ENCODE measurements at regions not wholly inside any gene's neighbourhood (a gene's known extent, or its start where the extent isn't known, plus 50 kb on each side); places are given as distances from the start of the nearest gene placed in this dataset.

- Histone ChIP-seq H3K4me3 (no peak overlapping the region), H3K27me3 (no peaks in the 10 kb centered on the region), H3K4me1 (no peaks in the 10 kb centered on the region), H3K27ac (no peak overlapping the region), H3K36me3 (no peaks in the 10 kb centered on the region), H3K9me3 (no peaks in the 10 kb centered on the region)
- DNase-seq = no peak
- no peak for TF ChIP-seq CTCF (IDR thresholded peaks at IDR 0.05)
- no peak for TF ChIP-seq POLR2A (IDR thresholded peaks at IDR 0.05)
- intact Hi-C loops (cut with DNase I) = no loop called here
- WGBS (ENCODE audit: insufficient coverage, low coverage, low lambda C conversion rate, missing lambda C conversion rate) = 25% methylated on average over 2 of the region's 2 CpGs
- ATAC-seq = no peak
Observed at GRCh38 chr13:39803156-39803555, 147.7 kb downstream of the COG6 start.

- TF ChIP-seq CTCF (IDR thresholded peaks at IDR 0.05) = no peak
- TF ChIP-seq POLR2A (IDR thresholded peaks at IDR 0.05) = no peak
- no peak for ATAC-seq
- no peak overlapping the region for H3K4me3 ChIP-seq
- no peak overlapping the region for H3K27ac ChIP-seq
- no peaks in the 10 kb centered on the region for H3K9me3 ChIP-seq
- intact Hi-C loops (cut with DNase I) = no loop called here
- H3K36me3 ChIP-seq = no peaks in the 10 kb centered on the region
- no peaks in the 10 kb centered on the region for H3K4me1 ChIP-seq
- DNase-seq = no peak
- no peaks in the 10 kb centered on the region for H3K27me3 ChIP-seq
- WGBS (ENCODE audit: insufficient coverage, low coverage, low lambda C conversion rate, missing lambda C conversion rate) = 100% methylated on average over 1 of the region's 1 CpG
Observed at GRCh38 chr13:39803851-39804250, 148.4 kb downstream of the COG6 start.

- no peak for TF ChIP-seq CTCF (IDR thresholded peaks at IDR 0.05)
- no peak for TF ChIP-seq POLR2A (IDR thresholded peaks at IDR 0.05)
- intact Hi-C loops (cut with DNase I) = no loop called here
- H3K27me3 ChIP-seq = no peaks in the 10 kb centered on the region
- no peak overlapping the region for H3K27ac ChIP-seq
- no peaks in the 10 kb centered on the region for H3K9me3 ChIP-seq
- H3K4me3 ChIP-seq = no peak overlapping the region
- no peak for DNase-seq
- H3K36me3 ChIP-seq = no peaks in the 10 kb centered on the region
- WGBS (ENCODE audit: insufficient coverage, low coverage, low lambda C conversion rate, missing lambda C conversion rate) = 69% methylated on average over 5 of the region's 5 CpGs
- no peak for ATAC-seq
- no peaks in the 10 kb centered on the region for H3K4me1 ChIP-seq
Observed at GRCh38 chr13:39804332-39805210, 149.1 kb downstream of the COG6 start.

- Histone ChIP-seq H3K4me3 (no peak overlapping the region), H3K27me3 (no peaks in the 10 kb centered on the region), H3K27ac (no peak overlapping the region), H3K4me1 (no peaks in the 10 kb centered on the region), H3K36me3 (no peaks in the 10 kb centered on the region), H3K9me3 (no peaks in the 10 kb centered on the region)
- DNase-seq = no peak
- intact Hi-C loops (cut with DNase I) = no loop called here
- ATAC-seq = peak in 1 of 4 donors; percentile 40
- TF ChIP-seq CTCF (IDR thresholded peaks at IDR 0.05) = no peak
- TF ChIP-seq POLR2A (IDR thresholded peaks at IDR 0.05) = no peak
- WGBS (ENCODE audit: insufficient coverage, low coverage, low lambda C conversion rate, missing lambda C conversion rate) = 50% methylated on average over 1 of the region's 1 CpG
Observed at GRCh38 chr13:39809466-39809865, 154.0 kb downstream of the COG6 start.

Measured in right lobe of liver (tissue), 6 donors.